Breast epithelium (tissue), 4 donors: ENCODE measurements at regions not wholly inside any gene's neighbourhood (a gene's known extent, or its start where the extent isn't known, plus 50 kb on each side); places are given as distances from the start of the nearest gene placed in this dataset.

ENCODE experiments used
- DNase-seq, 2 donors: peaks; one replicate each; pipeline ENCODE4 v3.0.0-alpha.2; 2019; ENCODE audit warnings: low spot score in 2 of 2
- H3K27ac ChIP-seq, 2 donors: fragments of 200-600 bp; sonication (generic) in 1 of 2; one replicate each; pipeline ENCODE4 v1.5.1; 2016 to 2019; ENCODE audit warnings: mild to moderate bottlenecking in 1 of 2
- H3K27me3 ChIP-seq, 2 donors: fragments of 200-600 bp; sonication (generic) in 1 of 2; one replicate each; pipeline versions ENCODE4 v1.5.1 to v1.6.0; 2017 to 2019; ENCODE audit warnings: control low read depth in 1 of 2, mild to moderate bottlenecking in 1 of 2
- H3K36me3 ChIP-seq: fragments of 200-600 bp; one replicate; pipeline ENCODE4 v1.5.1; 2019
- H3K4me1 ChIP-seq, 2 donors: fragments of 200-600 bp; sonication (generic); one replicate each; pipeline ENCODE4 v1.5.1; 2016 to 2019; ENCODE audit warnings: control low read depth in 1 of 2
- H3K4me3 ChIP-seq, 3 donors: fragments of 200-600 bp; sonication (generic); 1 replicate in 2 of 3; 2 replicates in 1 of 3; pipeline ENCODE4 v1.5.1; 2016 to 2019; ENCODE audit warnings: mild to moderate bottlenecking in 3 of 3, moderate library complexity in 2 of 3
- H3K9me3 ChIP-seq, 2 donors: fragments of 200-600 bp; sonication (generic) in 1 of 2; one replicate each; pipeline ENCODE4 v1.5.1; 2016 to 2019; ENCODE audit warnings: control low read depth in 1 of 2
- CTCF ChIP-seq, 3 donors: fragments of 450-650 bp; IDR thresholded peaks; one replicate each; pipeline ENCODE4 v1.5.1; 2016 to 2017; ENCODE audit warnings: antibody characterized with exemption in 3 of 3, mild to moderate bottlenecking in 3 of 3, moderate library complexity in 3 of 3
- POLR2A ChIP-seq: fragments of 450-650 bp; IDR thresholded peaks from one replicate; pipeline ENCODE4 v1.6.1; 2016; ENCODE audit warnings: antibody characterized with exemption, mild to moderate bottlenecking, moderate library complexity
- POLR2AphosphoS5 ChIP-seq, 3 donors: sonication (generic); formaldehyde crosslinking; IDR thresholded peaks; one replicate each; pipeline ENCODE4 v1.6.1; 2017; ENCODE audit warnings: antibody characterized with exemption in 3 of 3
- intact Hi-C: fragments of 100-400 bp; cut with DNase I; formaldehyde crosslinking; loops from one replicate; pipeline ENCODE4 v1.15.1; 2023; ENCODE audit warnings: low total_unique reads

DNA sequence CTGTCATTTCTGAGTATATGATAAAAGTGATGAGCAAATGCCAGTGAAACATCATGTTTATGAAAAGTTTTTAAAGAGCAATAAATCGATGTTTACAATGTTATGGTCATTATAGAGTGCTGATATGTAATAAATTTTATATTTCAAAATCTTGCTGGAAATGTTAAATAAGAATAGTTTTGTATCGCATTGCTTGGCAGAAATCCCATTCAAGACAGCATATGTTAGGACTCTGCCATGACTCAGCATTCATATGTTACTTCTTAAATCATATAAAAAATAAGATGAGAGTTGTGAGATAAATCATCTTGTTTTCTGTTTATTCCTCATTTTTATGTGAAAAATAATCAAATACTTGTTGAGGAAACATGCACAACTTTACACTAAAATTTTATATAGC is 949.9 kb upstream of the NRXN1 start:
- no peaks in the 10 kb centered on the region for H3K27me3 ChIP-seq
- no peaks in the 10 kb centered on the region for H3K9me3 ChIP-seq
- intact Hi-C loops: no loop called here
- H3K4me3 ChIP-seq: no peak overlapping the region
- DNase-seq: no peak
- TF ChIP-seq POLR2A (no peak), POLR2AphosphoS5 (IDR thresholded peaks at IDR 0.05) (no peak), CTCF (IDR thresholded peaks at IDR 0.05) (no peak)
- H3K4me1 ChIP-seq: no peaks in the 10 kb centered on the region
- no peaks in the 10 kb centered on the region for H3K36me3 ChIP-seq
- H3K27ac ChIP-seq: no peak overlapping the region

GRCh38 chr2:51976623-51977022 is 944.7 kb upstream of the NRXN1 start:
- H3K4me3 ChIP-seq: no peak overlapping the region
- no peaks in the 10 kb centered on the region for H3K9me3 ChIP-seq
- DNase-seq: no peak
- H3K36me3 ChIP-seq: no peaks in the 10 kb centered on the region
- no peak overlapping the region for H3K27ac ChIP-seq
- H3K4me1 ChIP-seq: no peaks in the 10 kb centered on the region
- no peaks in the 10 kb centered on the region for H3K27me3 ChIP-seq
- no peak for TF ChIP-seq POLR2AphosphoS5 (IDR thresholded peaks at IDR 0.05)
- no peak for TF ChIP-seq CTCF (IDR thresholded peaks at IDR 0.05)
- no peak for TF ChIP-seq POLR2A
- intact Hi-C loops: no loop called here

DNA sequence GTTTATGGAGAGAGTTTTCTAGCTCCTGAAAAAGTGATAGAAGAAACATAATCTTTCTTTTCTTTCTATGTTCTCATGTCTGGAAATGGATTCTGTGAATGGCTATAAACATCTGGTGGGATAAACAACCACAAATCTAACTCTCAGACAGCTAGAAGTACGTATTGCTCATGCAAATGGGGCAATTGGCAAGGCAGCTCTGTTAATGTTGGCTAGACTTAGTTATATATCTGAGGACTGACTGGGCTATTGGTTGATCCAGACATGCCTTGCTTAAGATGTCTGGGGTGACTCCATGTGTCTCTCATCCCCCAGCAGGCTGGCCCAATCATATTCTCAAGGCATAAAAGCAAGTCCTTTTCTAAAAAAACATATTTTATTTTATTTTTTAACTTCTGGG is 939.2 kb upstream of the NRXN1 start:
- H3K36me3 ChIP-seq: no peaks in the 10 kb centered on the region
- no peaks in the 10 kb centered on the region for H3K4me1 ChIP-seq
- DNase-seq: no peak
- H3K4me3 ChIP-seq: no peak overlapping the region
- H3K27ac ChIP-seq: no peak overlapping the region
- TF ChIP-seq CTCF (IDR thresholded peaks at IDR 0.05) (no peak), POLR2AphosphoS5 (IDR thresholded peaks at IDR 0.05) (no peak), POLR2A (no peak)
- intact Hi-C loops: no loop called here
- peaks cover 0 to 6% of the 10 kb centered on the region in 2 donors for H3K9me3 ChIP-seq
- H3K27me3 ChIP-seq: no peaks in the 10 kb centered on the region

- intact Hi-C loops: no loop called here
- Histone ChIP-seq H3K9me3 (peaks cover 0 to 6% of the 10 kb centered on the region in 2 donors), H3K27me3 (no peaks in the 10 kb centered on the region), H3K27ac (no peak overlapping the region), H3K36me3 (no peaks in the 10 kb centered on the region), H3K4me3 (no peak overlapping the region), H3K4me1 (no peaks in the 10 kb centered on the region)
- no peak for DNase-seq
- TF ChIP-seq CTCF (IDR thresholded peaks at IDR 0.05) (no peak), POLR2AphosphoS5 (IDR thresholded peaks at IDR 0.05) (no peak), POLR2A (no peak)
These were observed 937.4 kb upstream of the NRXN1 start for GRCh38 chr2:51969347-51969746.

GRCh38 chr2:51960841-51961335 is 929.0 kb upstream of the NRXN1 start:
- no peak for DNase-seq
- Histone ChIP-seq H3K27me3 (no peaks in the 10 kb centered on the region), H3K27ac (no peak overlapping the region), H3K4me3 (no peak overlapping the region), H3K9me3 (no peaks in the 10 kb centered on the region), H3K4me1 (no peaks in the 10 kb centered on the region), H3K36me3 (no peaks in the 10 kb centered on the region)
- intact Hi-C loops: no loop called here
- no peak for TF ChIP-seq POLR2A

DNA sequence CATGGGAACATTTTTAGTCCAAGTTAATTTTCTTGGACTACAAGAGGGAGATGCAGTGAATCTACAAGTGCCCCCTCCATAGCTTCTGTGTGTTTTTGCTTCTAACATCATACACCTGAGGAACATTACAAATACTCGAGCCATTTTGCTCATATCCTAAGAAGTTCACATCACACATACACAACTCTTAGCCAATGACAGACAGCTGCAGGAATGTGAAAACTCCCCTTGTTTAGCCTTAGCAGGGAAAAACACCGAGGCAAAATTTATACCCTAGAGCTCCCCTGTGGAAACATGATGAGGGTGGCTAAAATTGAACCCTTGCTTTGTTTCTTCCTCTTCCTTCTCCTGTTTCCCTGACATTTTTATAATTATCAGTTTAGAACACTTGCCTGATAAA is 928.3 kb upstream of the NRXN1 start:
- Histone ChIP-seq H3K4me3 (no peak overlapping the region), H3K27me3 (no peaks in the 10 kb centered on the region), H3K27ac (no peak overlapping the region), H3K36me3 (no peaks in the 10 kb centered on the region), H3K4me1 (no peaks in the 10 kb centered on the region), H3K9me3 (peaks cover 0 to 3% of the 10 kb centered on the region in 2 donors)
- no peak for DNase-seq
- intact Hi-C loops: no loop called here
- TF ChIP-seq POLR2A (no peak), POLR2AphosphoS5 (IDR thresholded peaks at IDR 0.05) (no peak), CTCF (IDR thresholded peaks at IDR 0.05) (no peak)
